ENCODE measurements at regions not wholly inside any gene's neighbourhood (a gene's known extent, or its start where the extent isn't known, plus 50 kb on each side); places are given as distances from the start of the nearest gene placed in this dataset.

GRCh38 chr18:56511996-56512395, 126.4 kb downstream of the TXNL1 start:
- DNase-seq, result no peak
- Histone ChIP-seq H3K27ac (ENCODE audit: low read length) (no peak overlapping the region), H3K9me3 (ENCODE audit: control insufficient read depth, low read length) (no peaks in the 10 kb centered on the region), H3K4me1 (ENCODE audit: control insufficient read depth, insufficient read depth, low read length) (no peaks in the 10 kb centered on the region), H3K4me3 (ENCODE audit: low read length) (no peak overlapping the region), H3K27me3 (ENCODE audit: control insufficient read depth, insufficient read depth) (no peaks in the 10 kb centered on the region)
- WGBS, result 67% methylated on average over 1 of the region's 1 CpG
- intact Hi-C loops (cut with DNase I), result no loop called here
- ATAC-seq, result no peak

DNA sequence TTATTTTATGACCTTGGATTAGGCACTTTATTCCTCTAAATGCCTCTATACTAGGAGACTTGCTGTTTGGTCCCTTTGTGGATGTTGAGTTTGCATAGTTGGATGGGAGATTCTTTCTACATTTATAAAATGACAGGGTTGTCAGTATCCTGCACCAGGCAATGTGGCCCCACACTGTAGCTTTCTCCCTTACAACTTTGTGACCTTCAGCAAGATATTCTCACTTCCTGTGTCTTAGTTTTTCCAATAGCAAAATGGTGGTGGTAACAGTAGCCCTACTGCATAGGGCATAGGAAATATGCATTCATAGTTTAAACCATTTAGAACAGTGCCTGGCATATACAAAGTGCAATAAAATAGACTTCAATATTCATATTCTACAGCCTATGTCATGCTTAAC, 128.3 kb downstream of the TXNL1 start:
- DNase-seq, result no peak
- Histone ChIP-seq H3K9me3 (ENCODE audit: control insufficient read depth, low read length) (no peaks in the 10 kb centered on the region), H3K4me1 (ENCODE audit: control insufficient read depth, insufficient read depth, low read length) (no peaks in the 10 kb centered on the region), H3K27me3 (ENCODE audit: control insufficient read depth, insufficient read depth) (no peaks in the 10 kb centered on the region), H3K4me3 (ENCODE audit: low read length) (no peak overlapping the region), H3K27ac (ENCODE audit: low read length) (no peak overlapping the region)
- intact Hi-C loops (cut with DNase I), result no loop called here
- no peak for ATAC-seq

DNA sequence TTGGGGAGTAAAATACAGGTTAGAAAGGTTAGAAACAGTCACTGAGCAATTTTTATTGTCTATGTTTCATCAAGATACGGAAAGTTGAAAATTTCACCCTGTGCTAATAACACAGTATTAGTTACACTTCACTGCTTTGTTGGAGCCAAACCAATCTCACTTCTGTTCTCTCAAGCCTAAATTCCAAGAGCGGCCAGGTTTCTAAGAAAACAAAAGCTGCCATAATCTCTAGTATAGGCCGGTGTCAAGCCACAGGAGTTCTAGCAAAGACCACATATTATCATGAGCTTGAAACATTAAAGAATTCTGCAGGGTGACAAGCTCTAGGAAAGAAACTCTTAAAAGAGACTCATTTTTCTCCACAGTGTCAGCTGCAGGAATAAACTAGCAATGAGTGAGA, 128.7 kb downstream of the TXNL1 start:
- Histone ChIP-seq H3K4me3 (ENCODE audit: low read length) (no peak overlapping the region), H3K27me3 (ENCODE audit: control insufficient read depth, insufficient read depth) (no peaks in the 10 kb centered on the region), H3K27ac (ENCODE audit: low read length) (no peak overlapping the region), H3K9me3 (ENCODE audit: control insufficient read depth, low read length) (no peaks in the 10 kb centered on the region), H3K4me1 (ENCODE audit: control insufficient read depth, insufficient read depth, low read length) (no peaks in the 10 kb centered on the region)
- WGBS, result 88% methylated on average over 3 of the region's 3 CpGs
- DNase-seq (no peak), ATAC-seq (no peak)
- intact Hi-C loops (cut with DNase I), result no loop called here

GRCh38 chr18:56508370-56509036, 129.9 kb downstream of the TXNL1 start:
- intact Hi-C loops (cut with DNase I), result no loop called here
- no peaks in the 10 kb centered on the region for H3K4me1 ChIP-seq (ENCODE audit: control insufficient read depth, insufficient read depth, low read length)
- DNase-seq (no peak), ATAC-seq (peak; percentile 50 to 84)
- H3K4me3 ChIP-seq (ENCODE audit: low read length), result no peak overlapping the region
- no peaks in the 10 kb centered on the region for H3K9me3 ChIP-seq (ENCODE audit: control insufficient read depth, low read length)
- 47% methylated on average over 4 of the region's 4 CpGs for WGBS
- H3K27ac ChIP-seq (ENCODE audit: low read length), result no peak overlapping the region
- no peaks in the 10 kb centered on the region for H3K27me3 ChIP-seq (ENCODE audit: control insufficient read depth, insufficient read depth)

DNA sequence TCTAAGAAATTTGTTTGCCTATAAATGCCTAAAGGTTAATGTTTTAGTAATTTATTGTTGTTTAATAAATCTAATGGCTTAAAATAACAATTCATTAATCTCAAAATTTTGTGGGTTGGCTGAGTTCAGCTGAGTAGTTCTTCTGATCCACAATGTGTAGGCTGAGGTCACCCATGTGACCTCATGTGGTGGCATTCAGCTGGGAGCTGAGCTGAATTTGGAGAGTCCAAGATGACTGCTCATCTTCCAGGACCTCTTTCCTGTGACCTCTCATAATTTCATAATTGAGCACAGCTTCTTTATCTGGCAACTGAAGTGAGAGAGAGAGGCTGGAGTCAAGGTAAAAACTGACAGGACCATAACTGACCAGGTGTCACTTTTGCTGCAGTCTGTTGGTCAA, 132.4 kb downstream of the TXNL1 start:
- Histone ChIP-seq H3K27me3 (ENCODE audit: control insufficient read depth, insufficient read depth) (no peaks in the 10 kb centered on the region), H3K4me1 (ENCODE audit: control insufficient read depth, insufficient read depth, low read length) (peaks cover 2% of the 10 kb centered on the region), H3K9me3 (ENCODE audit: control insufficient read depth, low read length) (no peaks in the 10 kb centered on the region), H3K27ac (ENCODE audit: low read length) (no peak overlapping the region), H3K4me3 (ENCODE audit: low read length) (no peak overlapping the region)
- ATAC-seq (no peak), DNase-seq (no peak)
- intact Hi-C loops (cut with DNase I), result no loop called here

DNA sequence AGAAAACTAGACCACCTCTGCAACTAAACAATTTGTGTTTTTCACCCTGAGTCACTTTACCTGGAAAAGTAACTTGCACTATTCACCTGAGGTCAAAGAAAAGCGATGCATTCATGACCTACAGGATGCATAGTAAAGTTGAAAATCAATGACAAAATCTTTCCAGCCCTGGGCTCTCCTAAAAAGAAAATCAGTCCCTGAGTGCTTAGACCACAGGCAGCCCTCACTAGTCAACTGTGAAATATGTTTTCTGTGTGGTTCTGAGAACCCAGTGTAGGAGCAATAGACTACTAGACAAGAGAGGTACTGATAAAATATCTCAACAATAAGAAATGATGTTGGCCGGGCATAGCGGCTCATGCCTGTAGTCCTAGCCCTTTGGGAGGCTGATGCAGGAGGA, 133.1 kb downstream of the TXNL1 start:
- DNase-seq, result no peak
- WGBS, result 96% methylated on average over 3 of the region's 3 CpGs
- intact Hi-C loops (cut with DNase I), result no loop called here
- no peaks in the 10 kb centered on the region for H3K9me3 ChIP-seq (ENCODE audit: control insufficient read depth, low read length)
- H3K4me3 ChIP-seq (ENCODE audit: low read length), result no peak overlapping the region
- peaks cover 2% of the 10 kb centered on the region for H3K4me1 ChIP-seq (ENCODE audit: control insufficient read depth, insufficient read depth, low read length)
- ATAC-seq, result no peak
- no peaks in the 10 kb centered on the region for H3K27me3 ChIP-seq (ENCODE audit: control insufficient read depth, insufficient read depth)
- no peak overlapping the region for H3K27ac ChIP-seq (ENCODE audit: low read length)

DNA sequence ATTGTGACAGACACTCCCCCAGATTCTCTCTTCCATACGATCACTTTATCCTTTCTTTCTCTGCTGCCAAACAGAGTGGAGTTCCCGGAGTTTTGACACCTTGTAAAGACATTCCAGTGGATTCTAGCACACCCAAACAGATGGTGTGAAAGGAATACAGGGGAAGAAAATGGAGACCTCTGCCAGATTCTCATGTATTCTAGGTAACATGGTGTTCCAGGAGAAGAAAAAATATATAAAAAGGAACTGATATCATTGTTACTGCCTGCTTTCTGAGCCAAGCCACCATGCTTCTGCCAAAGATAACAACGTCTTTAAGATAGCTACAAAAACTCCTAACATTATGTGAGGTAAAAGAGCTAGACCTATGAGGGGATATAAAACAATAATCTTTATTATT, 136.5 kb downstream of the TXNL1 start:
- intact Hi-C loops (cut with DNase I), result no loop called here
- ATAC-seq (peak; percentile 68 to 81), DNase-seq (no peak)
- Histone ChIP-seq H3K27me3 (ENCODE audit: control insufficient read depth, insufficient read depth) (no peaks in the 10 kb centered on the region), H3K9me3 (ENCODE audit: control insufficient read depth, low read length) (no peaks in the 10 kb centered on the region), H3K27ac (ENCODE audit: low read length) (no peak overlapping the region), H3K4me1 (ENCODE audit: control insufficient read depth, insufficient read depth, low read length) (peaks cover 2% of the 10 kb centered on the region), H3K4me3 (ENCODE audit: low read length) (no peak overlapping the region)
- 22% methylated on average over 3 of the region's 3 CpGs for WGBS

GRCh38 chr18:56495884-56496283, 142.5 kb downstream of the TXNL1 start:
- Histone ChIP-seq H3K27me3 (ENCODE audit: control insufficient read depth, insufficient read depth) (no peaks in the 10 kb centered on the region), H3K4me3 (ENCODE audit: low read length) (no peak overlapping the region), H3K4me1 (ENCODE audit: control insufficient read depth, insufficient read depth, low read length) (no peaks in the 10 kb centered on the region), H3K9me3 (ENCODE audit: control insufficient read depth, low read length) (no peaks in the 10 kb centered on the region), H3K27ac (ENCODE audit: low read length) (no peak overlapping the region)
- WGBS, result 96% methylated on average over 3 of the region's 3 CpGs
- ATAC-seq, result no peak
- intact Hi-C loops (cut with DNase I), result no loop called here
- no peak for DNase-seq

GRCh38 chr18:56493531-56493930, 144.9 kb downstream of the TXNL1 start:
- DNase-seq, result no peak
- Histone ChIP-seq H3K4me1 (ENCODE audit: control insufficient read depth, insufficient read depth, low read length) (no peaks in the 10 kb centered on the region), H3K4me3 (ENCODE audit: low read length) (no peak overlapping the region), H3K9me3 (ENCODE audit: control insufficient read depth, low read length) (no peaks in the 10 kb centered on the region), H3K27me3 (ENCODE audit: control insufficient read depth, insufficient read depth) (no peaks in the 10 kb centered on the region), H3K27ac (ENCODE audit: low read length) (no peak overlapping the region)
- ATAC-seq, result no peak
- WGBS, result 96% methylated on average over 6 of the region's 6 CpGs
- intact Hi-C loops (cut with DNase I), result no loop called here

DNA sequence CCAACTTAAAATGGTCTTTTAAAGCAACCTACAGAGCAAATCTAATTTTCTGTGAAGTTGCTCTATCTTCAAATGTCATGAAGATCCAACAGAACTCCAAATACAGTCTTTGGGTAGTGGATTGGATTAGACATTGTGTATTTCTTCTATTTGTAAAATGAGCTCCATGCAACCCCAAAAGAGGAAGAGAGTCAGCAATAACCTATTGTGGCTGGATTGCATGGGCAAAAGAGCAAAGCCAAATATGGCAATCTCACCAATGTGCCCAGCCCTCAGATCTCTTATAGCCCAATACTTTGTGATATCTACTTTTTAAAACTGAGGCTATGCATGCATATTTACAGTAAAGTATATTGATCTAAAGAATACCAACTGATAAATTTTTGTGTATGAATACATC, 146.3 kb downstream of the TXNL1 start:
- intact Hi-C loops (cut with DNase I), result no loop called here
- Histone ChIP-seq H3K4me3 (ENCODE audit: low read length) (no peak overlapping the region), H3K9me3 (ENCODE audit: control insufficient read depth, low read length) (no peaks in the 10 kb centered on the region), H3K27me3 (ENCODE audit: control insufficient read depth, insufficient read depth) (no peaks in the 10 kb centered on the region), H3K27ac (ENCODE audit: low read length) (no peak overlapping the region), H3K4me1 (ENCODE audit: control insufficient read depth, insufficient read depth, low read length) (peaks cover 2% of the 10 kb centered on the region)
- ATAC-seq (no peak), DNase-seq (no peak)

DNA sequence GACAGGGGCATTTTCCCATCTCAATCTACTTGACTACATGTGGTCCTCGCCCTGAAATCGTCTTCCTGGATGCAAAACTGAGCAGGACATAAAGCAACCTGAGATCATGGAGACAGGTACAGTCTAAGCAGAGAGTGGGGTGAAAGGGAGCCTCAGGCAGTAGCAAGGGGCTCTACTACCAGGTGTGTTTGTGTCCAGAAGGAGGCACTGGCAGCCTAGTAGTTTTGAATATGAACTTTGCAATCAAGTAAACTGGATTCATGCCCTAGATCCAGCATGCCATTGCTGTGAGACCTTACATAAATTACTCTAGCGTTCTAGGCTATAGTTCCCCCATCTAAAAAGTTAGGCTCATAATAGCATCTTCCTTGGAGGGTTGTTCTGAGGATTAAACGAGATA, 147.4 kb downstream of the TXNL1 start:
- H3K27ac ChIP-seq (ENCODE audit: low read length), result no peak overlapping the region
- intact Hi-C loops (cut with DNase I), result no loop called here
- WGBS, result 91% methylated on average over 4 of the region's 4 CpGs
- no peak overlapping the region for H3K4me3 ChIP-seq (ENCODE audit: low read length)
- DNase-seq, result no peak
- no peaks in the 10 kb centered on the region for H3K9me3 ChIP-seq (ENCODE audit: control insufficient read depth, low read length)
- no peaks in the 10 kb centered on the region for H3K27me3 ChIP-seq (ENCODE audit: control insufficient read depth, insufficient read depth)
- ATAC-seq, result no peak
- H3K4me1 ChIP-seq (ENCODE audit: control insufficient read depth, insufficient read depth, low read length), result peaks cover 2% of the 10 kb centered on the region

DNA sequence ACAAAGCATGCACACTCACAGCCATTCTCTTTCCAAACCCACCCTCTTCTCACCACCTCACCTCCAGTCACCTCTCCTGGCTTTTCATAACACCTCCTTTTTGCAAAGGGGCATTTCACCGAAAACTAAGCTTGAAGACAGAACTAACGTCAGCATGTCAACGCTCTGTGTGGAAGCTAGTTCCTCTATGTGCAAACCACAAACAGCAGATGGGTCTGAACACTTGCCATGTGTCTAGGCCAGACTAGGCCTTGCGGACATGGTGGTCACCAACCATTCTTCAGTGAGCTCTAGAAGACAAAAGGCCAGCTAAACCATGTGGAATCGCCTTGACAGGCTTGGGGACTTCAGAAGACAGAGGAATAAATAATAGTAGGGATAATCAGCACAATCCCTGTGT, 148.5 kb downstream of the TXNL1 start:
- Histone ChIP-seq H3K9me3 (ENCODE audit: control insufficient read depth, low read length) (no peaks in the 10 kb centered on the region), H3K4me3 (ENCODE audit: low read length) (no peak overlapping the region), H3K27me3 (ENCODE audit: control insufficient read depth, insufficient read depth) (no peaks in the 10 kb centered on the region), H3K4me1 (ENCODE audit: control insufficient read depth, insufficient read depth, low read length) (peaks cover 2% of the 10 kb centered on the region), H3K27ac (ENCODE audit: low read length) (no peak overlapping the region)
- 84% methylated on average over 5 of the region's 5 CpGs for WGBS
- DNase-seq (no peak), ATAC-seq (no peak)
- intact Hi-C loops (cut with DNase I), result no loop called here
